ENCODE measurements at regions not wholly inside any gene's neighbourhood (a gene's known extent, or its start where the extent isn't known, plus 50 kb on each side); places are given as distances from the start of the nearest gene placed in this dataset.
"Not testable (repeated sequence)": the region's sequence is repeated elsewhere in the genome, so short reads cannot be mapped to it uniquely, and the experiment has no call there.

GRCh38 chr2:234364661-234365060, 132.2 kb downstream of the ARL4C start:
- ChIA-PET POLR2A (ENCODE audit: low non-redundant PET) (no interaction called here), CTCF (no interaction called here)
- no peak for DNase-seq (ENCODE audit: low spot score)
- TF ChIP-seq CTCF (conservative IDR thresholded peaks at IDR 0.05; ENCODE audit: low read depth) = no peak
- H3K27ac ChIP-seq = no peak overlapping the region

GRCh38 chr2:234363647-234364294, 133.1 kb downstream of the ARL4C start:
- DNase-seq (ENCODE audit: low spot score) = no peak
- POLR2A ChIA-PET (ENCODE audit: low non-redundant PET) = no interaction called here
- H3K27ac ChIP-seq = peak overlapping the region; percentile 47
- no peak for TF ChIP-seq CTCF (conservative IDR thresholded peaks at IDR 0.05; ENCODE audit: low read depth)
- CTCF ChIA-PET = no interaction called here

- ChIA-PET POLR2A (ENCODE audit: low non-redundant PET) (no interaction called here), CTCF (no interaction called here)
- no peak for DNase-seq (ENCODE audit: low spot score)
- H3K27ac ChIP-seq = peak overlapping the region; percentile 61
- TF ChIP-seq CTCF (conservative IDR thresholded peaks at IDR 0.05; ENCODE audit: low read depth) = no peak
These were observed 133.8 kb downstream of the ARL4C start for GRCh38 chr2:234363011-234363487.

- POLR2A ChIA-PET (ENCODE audit: low non-redundant PET); H3K27ac ChIP-seq; CTCF ChIA-PET; DNase-seq (ENCODE audit: low spot score): not testable (repeated sequence)
These were observed 136.4 kb downstream of the ARL4C start for GRCh38 chr2:234360313-234360975.

GRCh38 chr2:234357666-234358065, 139.2 kb downstream of the ARL4C start:
- CTCF ChIA-PET = no interaction called here
- no peak for TF ChIP-seq CTCF (conservative IDR thresholded peaks at IDR 0.05; ENCODE audit: low read depth)

GRCh38 chr2:234355808-234356365, 141.0 kb downstream of the ARL4C start:
- ChIA-PET CTCF (no interaction called here), POLR2A (ENCODE audit: low non-redundant PET) (no interaction called here)
- DNase-seq (ENCODE audit: low spot score) = no peak
- no peak overlapping the region for H3K27ac ChIP-seq
- TF ChIP-seq CTCF (conservative IDR thresholded peaks at IDR 0.05; ENCODE audit: low read depth) = no peak

More at GRCh38 chr2:234357666-234358065, 139.2 kb downstream of the ARL4C start:
- no peak overlapping the region for H3K27ac ChIP-seq
- DNase-seq (ENCODE audit: low spot score) = no peak
- POLR2A ChIA-PET (ENCODE audit: low non-redundant PET) = no interaction called here
